Neural crest cell (in vitro differentiated cells): ENCODE measurements at regions not wholly inside any gene's neighbourhood (a gene's known extent, or its start where the extent isn't known, plus 50 kb on each side); places are given as distances from the start of the nearest gene placed in this dataset.
"Not testable (repeated sequence)": the region's sequence is repeated elsewhere in the genome, so short reads cannot be mapped to it uniquely, and the experiment has no call there.

ENCODE experiments used
- DNase-seq: peaks from one replicate; pipeline ENCODE4 v3.0.0; 2021; ENCODE audit warnings: low read depth, mixed read lengths, low spot score
- H3K27ac Mint-ChIP-seq: one replicate; pipeline ENCODE4 v1.8.0; 2021; ENCODE audit warnings: mild to moderate bottlenecking, mixed read lengths; ENCODE audit not compliant: unreplicated experiment
- H3K27me3 Mint-ChIP-seq: 2 replicates; pipeline ENCODE4 v1.8.0; 2021; ENCODE audit warnings: low read depth, mild to moderate bottlenecking, mixed read lengths
- H3K36me3 Mint-ChIP-seq: 2 replicates; pipeline ENCODE4 v1.8.0; 2021; ENCODE audit warnings: low read depth, mild to moderate bottlenecking, mixed read lengths
- H3K4me1 Mint-ChIP-seq: 2 replicates; pipeline ENCODE4 v1.8.0; 2021; ENCODE audit warnings: mixed read lengths
- H3K4me3 Mint-ChIP-seq: one replicate; pipeline ENCODE4 v1.8.0; 2021; ENCODE audit warnings: mild to moderate bottlenecking, mixed read lengths
- H3K9me3 Mint-ChIP-seq: 2 replicates; pipeline ENCODE4 v1.8.0; 2021; ENCODE audit warnings: mixed read lengths
- TF ChIP-seq, protein P1 (sequence below): fragments of 200-600 bp; sonication (generic); conservative IDR thresholded peaks from 2 replicates; pipeline ENCODE4 v1.5.0; 2021; ENCODE audit warnings: antibody characterized with exemption, mild to moderate bottlenecking

DNA sequence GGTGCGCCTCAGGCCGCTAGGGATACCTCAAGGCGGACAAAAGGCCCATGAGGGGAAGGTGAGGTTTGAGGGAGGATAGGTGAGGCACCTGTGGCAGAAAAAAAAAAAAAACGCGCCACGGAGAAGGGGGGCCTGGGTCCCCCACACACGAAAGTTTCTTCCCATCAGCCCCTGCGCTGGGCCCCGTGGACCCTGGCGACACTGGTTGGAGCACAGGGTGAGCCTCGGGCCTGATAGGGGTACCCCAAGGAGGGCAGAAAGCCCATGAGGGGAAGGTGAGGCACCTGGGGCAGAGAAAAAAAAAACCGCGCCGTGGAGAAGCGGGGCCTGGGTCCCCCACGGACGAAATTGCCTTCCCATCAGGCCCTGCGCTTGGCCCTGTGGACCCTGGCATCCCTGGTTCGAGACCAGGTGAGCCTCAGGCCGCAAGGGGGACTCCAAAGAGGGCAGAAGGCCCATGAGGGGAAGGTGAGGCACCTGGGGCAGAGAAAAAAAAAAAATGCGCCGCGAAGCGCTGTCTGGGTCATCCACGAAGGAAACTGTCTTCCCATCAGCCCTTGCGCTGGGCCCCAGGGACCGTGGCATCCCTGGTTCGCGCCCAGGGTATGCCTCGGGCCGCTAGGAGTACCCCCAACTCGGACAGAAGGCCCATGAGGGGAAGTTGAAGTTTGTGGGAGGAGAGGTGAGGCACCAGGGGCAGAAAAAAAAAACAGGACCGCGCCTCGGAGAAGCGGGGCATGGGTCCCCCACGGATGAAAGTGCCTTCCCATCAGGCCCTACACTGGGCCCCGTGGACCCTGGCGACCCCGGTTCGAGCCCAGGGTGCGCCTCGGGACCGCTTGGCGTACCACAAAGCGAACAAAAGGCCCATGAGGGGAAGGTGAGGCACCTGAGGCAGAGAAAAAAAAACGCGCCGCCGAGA lies 226.2 kb downstream of the CCDC74A start:
- no peaks in the 10 kb centered on the region for H3K36me3 Mint-ChIP-seq
- no peak overlapping the region for H3K4me3 Mint-ChIP-seq
- H3K9me3 Mint-ChIP-seq, result no peaks in the 10 kb centered on the region
- DNase-seq, result no peak
- TF ChIP-seq, protein P1, sequence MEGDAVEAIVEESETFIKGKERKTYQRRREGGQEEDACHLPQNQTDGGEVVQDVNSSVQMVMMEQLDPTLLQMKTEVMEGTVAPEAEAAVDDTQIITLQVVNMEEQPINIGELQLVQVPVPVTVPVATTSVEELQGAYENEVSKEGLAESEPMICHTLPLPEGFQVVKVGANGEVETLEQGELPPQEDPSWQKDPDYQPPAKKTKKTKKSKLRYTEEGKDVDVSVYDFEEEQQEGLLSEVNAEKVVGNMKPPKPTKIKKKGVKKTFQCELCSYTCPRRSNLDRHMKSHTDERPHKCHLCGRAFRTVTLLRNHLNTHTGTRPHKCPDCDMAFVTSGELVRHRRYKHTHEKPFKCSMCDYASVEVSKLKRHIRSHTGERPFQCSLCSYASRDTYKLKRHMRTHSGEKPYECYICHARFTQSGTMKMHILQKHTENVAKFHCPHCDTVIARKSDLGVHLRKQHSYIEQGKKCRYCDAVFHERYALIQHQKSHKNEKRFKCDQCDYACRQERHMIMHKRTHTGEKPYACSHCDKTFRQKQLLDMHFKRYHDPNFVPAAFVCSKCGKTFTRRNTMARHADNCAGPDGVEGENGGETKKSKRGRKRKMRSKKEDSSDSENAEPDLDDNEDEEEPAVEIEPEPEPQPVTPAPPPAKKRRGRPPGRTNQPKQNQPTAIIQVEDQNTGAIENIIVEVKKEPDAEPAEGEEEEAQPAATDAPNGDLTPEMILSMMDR, result no peak
- no peaks in the 10 kb centered on the region for H3K27me3 Mint-ChIP-seq
- no peaks in the 10 kb centered on the region for H3K4me1 Mint-ChIP-seq
- H3K27ac Mint-ChIP-seq, result no peak overlapping the region

DNA sequence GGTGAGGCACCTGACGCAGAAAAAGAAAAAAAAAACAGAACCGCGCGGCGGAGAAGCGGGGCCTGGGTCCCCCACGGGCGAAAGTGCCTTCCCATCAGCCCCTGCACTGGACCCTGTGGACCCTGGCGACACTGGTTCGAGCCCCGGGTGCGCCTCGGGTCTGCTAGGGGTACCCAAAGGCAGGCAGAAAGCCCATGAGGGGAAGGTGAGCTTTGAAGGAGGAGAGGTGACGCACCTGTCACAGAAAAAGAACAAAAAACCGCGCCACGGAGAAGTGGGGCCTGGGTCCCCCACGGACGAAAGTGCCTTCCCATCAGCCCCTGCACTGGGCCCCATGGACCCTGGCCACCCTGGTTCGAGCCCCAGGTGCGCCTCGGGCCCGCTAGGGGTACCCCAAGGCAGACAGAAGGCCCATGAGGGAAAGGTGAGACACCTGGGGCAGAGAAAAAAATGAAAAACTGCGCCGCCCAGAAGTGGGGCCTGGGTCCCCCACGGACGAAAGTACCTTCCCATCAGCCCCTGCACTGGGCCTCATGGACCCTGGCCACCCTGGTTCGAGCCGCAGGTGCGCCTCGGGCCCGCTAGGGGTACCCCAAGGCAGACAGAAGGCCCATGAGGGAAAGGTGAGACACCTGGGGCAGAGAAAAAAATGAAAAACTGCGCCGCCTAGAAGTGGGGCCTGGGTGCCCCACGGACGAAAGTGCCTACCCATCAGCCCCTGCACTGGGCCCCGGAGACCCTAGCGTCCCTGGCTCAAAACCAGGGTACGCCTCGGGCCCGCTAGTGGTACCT lies 227.4 kb downstream of the CCDC74A start:
- H3K9me3 Mint-ChIP-seq, result no peaks in the 10 kb centered on the region
- no peak for DNase-seq
- H3K27me3 Mint-ChIP-seq, result no peaks in the 10 kb centered on the region
- no peak overlapping the region for H3K4me3 Mint-ChIP-seq
- no peaks in the 10 kb centered on the region for H3K4me1 Mint-ChIP-seq
- TF ChIP-seq, protein P1, result no peak
- H3K27ac Mint-ChIP-seq, result no peak overlapping the region
- peaks cover 4% of the 10 kb centered on the region for H3K36me3 Mint-ChIP-seq

DNA sequence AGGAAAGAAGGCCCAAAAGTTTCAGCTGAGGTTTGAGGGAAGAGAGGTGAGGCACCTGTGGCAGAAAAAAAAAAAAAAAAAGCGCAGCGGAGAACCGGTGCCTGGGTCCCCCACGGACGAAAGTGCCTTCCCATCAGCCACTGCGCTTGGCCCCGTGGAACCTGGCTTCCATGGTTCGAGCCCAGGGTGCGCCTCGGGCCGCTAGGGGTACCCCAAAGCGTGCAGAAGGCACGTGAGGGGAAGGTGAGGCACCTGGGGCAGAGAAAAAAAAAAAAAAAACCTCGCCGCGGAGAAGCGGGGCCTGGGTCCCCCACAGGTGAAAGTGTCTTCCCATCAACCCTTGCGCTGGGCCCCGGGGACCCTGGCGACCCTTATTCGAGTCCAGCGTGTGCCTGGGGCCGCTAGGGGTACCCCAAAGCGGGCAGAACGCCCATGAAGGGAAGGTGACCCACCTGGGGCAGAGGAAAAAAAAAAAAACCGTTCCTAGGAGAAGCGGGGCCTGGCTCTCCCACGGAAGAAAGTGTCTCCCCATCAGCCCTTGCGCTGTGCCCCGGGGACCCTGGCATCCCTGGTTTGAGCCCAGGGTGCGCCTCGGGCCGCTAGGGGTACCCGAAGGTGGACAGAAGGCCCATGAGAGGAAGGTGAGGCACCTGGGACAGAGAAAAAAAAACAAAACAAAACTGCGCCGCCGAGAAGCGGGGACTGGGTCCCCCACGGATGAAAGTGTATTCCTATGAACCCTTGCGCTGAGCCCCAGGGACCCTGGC lies 228.6 kb downstream of the CCDC74A start:
- H3K27me3 Mint-ChIP-seq, result no peaks in the 10 kb centered on the region
- H3K9me3 Mint-ChIP-seq, result peaks cover 3% of the 10 kb centered on the region
- no peak overlapping the region for H3K27ac Mint-ChIP-seq
- H3K36me3 Mint-ChIP-seq, result peaks cover 4% of the 10 kb centered on the region
- H3K4me1 Mint-ChIP-seq, result no peaks in the 10 kb centered on the region
- TF ChIP-seq, protein P1, result no peak
- H3K4me3 Mint-ChIP-seq, result no peak overlapping the region
- no peak for DNase-seq

DNA sequence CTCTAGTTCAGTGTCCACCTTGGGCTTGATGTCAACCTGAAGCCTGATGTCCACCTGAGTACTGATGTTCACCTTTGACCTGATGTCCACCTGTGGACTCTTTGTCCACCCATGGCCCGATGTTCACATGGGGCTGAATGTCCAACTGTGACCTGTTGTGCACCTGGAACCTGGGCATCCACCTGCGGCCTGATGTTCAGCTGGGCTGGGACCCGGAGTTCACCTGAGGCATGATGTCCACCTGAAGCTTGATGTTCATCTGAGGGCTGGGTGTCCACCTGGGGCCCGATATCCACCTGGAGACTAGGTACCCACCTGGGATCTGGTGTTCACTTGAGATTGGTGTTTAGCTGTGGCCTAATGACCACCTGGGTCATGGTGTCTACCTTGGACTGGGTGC lies 231.3 kb downstream of the CCDC74A start:
- not testable (repeated sequence) for H3K27ac Mint-ChIP-seq, H3K27me3 Mint-ChIP-seq

DNA sequence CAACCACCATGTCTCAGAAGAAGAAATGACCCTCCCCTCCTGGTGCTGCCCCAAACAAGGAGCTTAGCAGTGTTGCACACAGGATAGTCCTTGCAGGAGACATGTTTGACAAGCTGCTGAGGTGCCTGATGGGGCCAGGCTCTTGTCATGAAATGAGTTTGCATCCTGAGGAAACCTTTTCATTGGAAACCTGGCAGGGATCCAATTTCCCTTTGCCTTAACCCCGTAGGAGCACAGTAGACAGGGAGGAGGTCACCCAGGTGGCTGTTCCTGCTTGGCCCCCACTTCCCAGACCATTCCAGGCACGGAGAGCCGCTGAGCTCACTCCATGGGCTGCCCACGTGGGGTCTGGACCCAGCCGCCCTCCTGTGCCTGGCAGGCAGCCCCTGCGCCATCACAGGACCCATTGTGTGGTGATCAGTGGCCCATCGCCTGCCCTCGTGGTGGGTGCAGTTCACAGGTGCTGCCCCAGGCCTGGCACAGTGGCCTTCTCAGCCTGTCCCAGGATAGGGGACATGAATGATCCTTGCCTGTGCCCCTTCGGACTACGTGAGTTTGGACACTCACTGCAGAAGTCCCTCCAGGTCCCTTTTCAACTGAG lies 247.4 kb downstream of the CCDC74A start:
- H3K36me3 Mint-ChIP-seq, H3K27ac Mint-ChIP-seq, H3K27me3 Mint-ChIP-seq, H3K4me3 Mint-ChIP-seq, DNase-seq, H3K9me3 Mint-ChIP-seq, H3K4me1 Mint-ChIP-seq: not testable (repeated sequence)

More for the DNA sequence above, 231.3 kb downstream of the CCDC74A start:
- H3K9me3 Mint-ChIP-seq, H3K4me3 Mint-ChIP-seq, H3K36me3 Mint-ChIP-seq, H3K4me1 Mint-ChIP-seq, DNase-seq: not testable (repeated sequence)

DNA sequence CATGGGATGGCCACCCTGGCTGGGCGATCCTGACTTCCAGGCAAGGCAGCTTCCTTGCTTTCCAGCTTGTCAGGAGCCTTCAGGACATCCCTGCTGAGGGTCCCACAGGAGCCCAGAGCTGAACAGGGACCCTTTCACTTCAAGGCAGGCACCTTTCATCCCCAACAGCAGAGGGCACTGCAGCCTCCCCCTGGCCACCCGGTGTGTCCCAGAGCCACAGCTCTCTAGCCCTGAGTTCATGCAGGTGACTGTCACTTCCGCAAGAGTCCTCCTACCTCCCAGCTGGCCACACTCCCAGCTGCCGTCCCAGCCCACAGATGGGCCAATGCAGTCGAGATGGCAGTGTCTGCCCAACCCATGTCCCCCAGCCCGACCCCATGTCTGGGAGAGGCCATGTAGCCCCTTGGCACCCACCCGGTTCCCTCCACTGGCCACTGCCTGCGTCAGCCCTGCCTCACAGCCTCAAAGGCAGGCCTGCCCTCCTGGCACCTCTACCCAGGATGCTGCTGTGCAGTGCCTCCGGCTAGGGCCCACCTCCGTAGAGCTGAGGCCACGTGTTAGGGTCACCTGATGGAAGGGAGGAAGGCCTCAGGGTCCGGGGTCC lies 248.3 kb downstream of the CCDC74A start:
- H3K27me3 Mint-ChIP-seq, H3K27ac Mint-ChIP-seq, H3K4me1 Mint-ChIP-seq, DNase-seq, H3K4me3 Mint-ChIP-seq, H3K36me3 Mint-ChIP-seq, H3K9me3 Mint-ChIP-seq: not testable (repeated sequence)

DNA sequence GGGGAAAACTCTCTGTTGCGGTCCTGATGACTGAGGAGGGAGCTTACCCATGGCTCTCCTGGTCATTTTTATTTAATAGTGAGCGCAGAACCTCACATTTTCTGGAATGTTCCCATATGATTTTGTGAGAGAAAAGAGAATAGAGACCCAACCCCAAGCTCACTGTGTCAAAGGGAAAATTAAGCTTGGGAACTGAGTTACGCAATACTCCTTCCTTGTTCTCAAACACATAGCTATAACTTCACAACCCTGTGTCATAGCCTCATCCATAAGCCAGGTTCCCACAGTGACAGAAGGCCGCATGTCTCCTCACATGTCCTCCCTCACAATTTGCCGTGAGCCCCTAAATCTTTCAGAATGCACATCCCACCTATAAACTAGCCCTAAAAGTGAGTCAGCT lies 252.8 kb downstream of the CCDC74A start:
- H3K36me3 Mint-ChIP-seq, DNase-seq, H3K4me3 Mint-ChIP-seq, H3K4me1 Mint-ChIP-seq, H3K27ac Mint-ChIP-seq, H3K9me3 Mint-ChIP-seq: not testable (repeated sequence)
- peaks cover 22% of the 10 kb centered on the region for H3K27me3 Mint-ChIP-seq
